CD4-positive, alpha-beta T cell treated with Interleukin-4 for 4 hours (primary cell): ENCODE measurements at regions not wholly inside any gene's neighbourhood (a gene's known extent, or its start where the extent isn't known, plus 50 kb on each side); places are given as distances from the start of the nearest gene placed in this dataset.
"Not testable (repeated sequence)": the region's sequence is repeated elsewhere in the genome, so short reads cannot be mapped to it uniquely, and the experiment has no call there.

Experiments
- DNase-seq: peaks from one replicate; pipeline ENCODE4 v3.0.0-alpha.2; 2020

GRCh38 chr4:23976423-23976822, 86.6 kb upstream of the PPARGC1A start:
- no peak for DNase-seq

- no peak for DNase-seq
These were observed 83.5 kb upstream of the PPARGC1A start for GRCh38 chr4:23973308-23973855.

- DNase-seq, result no peak
These were observed 83.0 kb upstream of the PPARGC1A start for GRCh38 chr4:23972805-23973204.

GRCh38 chr4:23972187-23972586, 82.3 kb upstream of the PPARGC1A start:
- DNase-seq, result no peak

- no peak for DNase-seq
These were observed 80.5 kb upstream of the PPARGC1A start for GRCh38 chr4:23970201-23970850.

GRCh38 chr4:23969635-23970145, 79.8 kb upstream of the PPARGC1A start:
- no peak for DNase-seq

- no peak for DNase-seq
These were observed 77.4 kb upstream of the PPARGC1A start for GRCh38 chr4:23967281-23967680.

GRCh38 chr4:23966725-23967124, 76.9 kb upstream of the PPARGC1A start:
- DNase-seq, result no peak

GRCh38 chr4:23962462-23962861, 72.6 kb upstream of the PPARGC1A start:
- DNase-seq, result no peak

GRCh38 chr4:23961395-23961794, 71.5 kb upstream of the PPARGC1A start:
- not testable (repeated sequence) for DNase-seq

GRCh38 chr4:23959396-23960148, 69.7 kb upstream of the PPARGC1A start:
- DNase-seq, result no peak

- no peak for DNase-seq
These were observed 68.9 kb upstream of the PPARGC1A start for GRCh38 chr4:23958749-23959148.

- DNase-seq, result no peak
These were observed 67.6 kb upstream of the PPARGC1A start for GRCh38 chr4:23957465-23957864.

GRCh38 chr4:23956601-23957364, 66.9 kb upstream of the PPARGC1A start:
- DNase-seq, result no peak

GRCh38 chr4:23952258-23952657, 62.4 kb upstream of the PPARGC1A start:
- DNase-seq, result no peak

GRCh38 chr4:23947826-23948225, 58.0 kb upstream of the PPARGC1A start:
- no peak for DNase-seq

GRCh38 chr4:23946299-23946698, 56.5 kb upstream of the PPARGC1A start:
- DNase-seq, result no peak

GRCh38 chr4:23945451-23946017, 55.7 kb upstream of the PPARGC1A start:
- no peak for DNase-seq

- DNase-seq, result not testable (repeated sequence)
These were observed 54.7 kb upstream of the PPARGC1A start for GRCh38 chr4:23944556-23944955.

- no peak for DNase-seq
These were observed 53.6 kb upstream of the PPARGC1A start for GRCh38 chr4:23943478-23943877.

- no peak for DNase-seq
These were observed 52.6 kb upstream of the PPARGC1A start for GRCh38 chr4:23942471-23942870.
